WTC11 (cell line): ENCODE measurements at regions not wholly inside any gene's neighbourhood (a gene's known extent, or its start where the extent isn't known, plus 50 kb on each side); places are given as distances from the start of the nearest gene placed in this dataset.

Experiments used
- ATAC-seq: fragments of 200-7000 bp; cut with Tn5 transposase; 2 replicates; pipeline ENCODE4 v1.10.0; 2021; ENCODE audit warnings: mild to moderate bottlenecking, moderate library complexity
- CTCF ChIA-PET: fragments of 300-600 bp; sonication (Branson Sonifier 250); formaldehyde crosslinking; loops from one replicate; lab custom pipeline; 2021; ENCODE audit warnings: antibody characterized with exemption; lab: Charles Lee
- POLR2A ChIA-PET: fragments of 350-600 bp; sonication (Branson Sonifier 250); formaldehyde crosslinking; loops from one replicate; lab custom pipeline; 2021; ENCODE audit warnings: antibody characterized with exemption; lab: Charles Lee
- DNase-seq: peaks from one replicate; pipeline ENCODE4 v3.0.0; 2021; ENCODE audit warnings: low spot score
- H3K27ac Mint-ChIP-seq: 2 replicates; pipeline ENCODE4 v1.8.0; 2021; ENCODE audit warnings: mixed read lengths
- H3K27me3 Mint-ChIP-seq: 2 replicates; pipeline ENCODE4 v1.8.0; 2021; ENCODE audit warnings: low read depth, mild to moderate bottlenecking, moderate library complexity, mixed read lengths
- H3K36me3 Mint-ChIP-seq: 2 replicates; pipeline ENCODE4 v1.8.0; 2021; ENCODE audit warnings: mixed read lengths
- H3K4me1 Mint-ChIP-seq: 2 replicates; pipeline ENCODE4 v1.8.0; 2022; ENCODE audit warnings: mixed read lengths
- H3K4me3 Mint-ChIP-seq: 2 replicates; pipeline ENCODE4 v1.8.0; 2021; ENCODE audit warnings: mild to moderate bottlenecking, moderate library complexity, mixed read lengths
- H3K9me3 Mint-ChIP-seq: 2 replicates; pipeline ENCODE4 v1.8.0; 2021; ENCODE audit warnings: mixed read lengths
- AFF4 ChIP-seq: sonication (generic); formaldehyde crosslinking; IDR thresholded peaks from 2 replicates; pipeline ENCODE4 v1.8.1; 2023; ENCODE audit warnings: mild to moderate bottlenecking, missing genetic modification reagents, borderline replicate concordance
- ARID4B ChIP-seq: sonication (generic); formaldehyde crosslinking; IDR thresholded peaks from 2 replicates; pipeline ENCODE4 v1.8.0; 2023; ENCODE audit warnings: missing genetic modification reagents, mild to moderate bottlenecking, borderline replicate concordance
- CREB1 ChIP-seq: sonication (generic); formaldehyde crosslinking; IDR thresholded peaks from 2 replicates; pipeline ENCODE4 v1.8.0; 2023; ENCODE audit warnings: mild to moderate bottlenecking, missing genetic modification reagents
- FOXK1 ChIP-seq: sonication (generic); formaldehyde crosslinking; IDR thresholded peaks from 2 replicates; pipeline ENCODE4 v1.8.0; 2022; ENCODE audit warnings: mild to moderate bottlenecking, moderate library complexity, missing genetic modification reagents
- GTF2I ChIP-seq: fragments of 250-450 bp; sonication (Bioruptor Pico); conservative IDR thresholded peaks from 2 replicates; pipeline ENCODE4 v1.4.0; 2021; ENCODE audit warnings: mild to moderate bottlenecking
- MXD4 ChIP-seq: fragments of 250-450 bp; sonication (Bioruptor Pico); IDR thresholded peaks from 2 replicates; pipeline ENCODE4 v1.8.0; 2021; ENCODE audit warnings: mild to moderate bottlenecking, moderate library complexity, borderline replicate concordance
- NR1H2 ChIP-seq: sonication (generic); formaldehyde crosslinking; IDR thresholded peaks from 2 replicates; pipeline ENCODE4 v1.9.0; 2021; ENCODE audit warnings: mild to moderate bottlenecking, moderate library complexity, missing genetic modification reagents
- SOX15 ChIP-seq: fragments of 250-450 bp; sonication (Bioruptor Pico); IDR thresholded peaks from 2 replicates; pipeline ENCODE4 v1.9.0; 2021; ENCODE audit warnings: mild to moderate bottlenecking
- ZNF138 ChIP-seq: sonication (generic); formaldehyde crosslinking; conservative IDR thresholded peaks from 2 replicates; pipeline ENCODE4 v1.8.1; 2022; ENCODE audit warnings: mild to moderate bottlenecking, moderate library complexity, missing genetic modification reagents
- ZNF219 ChIP-seq: sonication (generic); formaldehyde crosslinking; IDR thresholded peaks from 2 replicates; pipeline ENCODE4 v1.8.0; 2023; ENCODE audit warnings: missing genetic modification reagents, mild to moderate bottlenecking, borderline replicate concordance
- ZNF425 ChIP-seq: fragments of 250-450 bp; sonication (Bioruptor Pico); conservative IDR thresholded peaks from 2 replicates; pipeline ENCODE4 v1.9.0; 2021; ENCODE audit warnings: mild to moderate bottlenecking
- ZNF671 ChIP-seq: fragments of 250-450 bp; sonication (Bioruptor Pico); IDR thresholded peaks from 2 replicates; pipeline ENCODE4 v1.8.0; 2021; ENCODE audit warnings: mild to moderate bottlenecking
- TF ChIP-seq, protein P1 (sequence below): sonication (generic); formaldehyde crosslinking; IDR thresholded peaks from 2 replicates; pipeline ENCODE4 v1.8.1; 2022; ENCODE audit warnings: mild to moderate bottlenecking, missing genetic modification reagents, moderate library complexity, borderline replicate concordance
- TF ChIP-seq, protein P2 (sequence below): sonication (generic); formaldehyde crosslinking; IDR thresholded peaks from 2 replicates; pipeline ENCODE4 v1.8.1; 2022; ENCODE audit warnings: missing genetic modification reagents, borderline replicate concordance
- TF ChIP-seq, protein P3 (sequence below): sonication (generic); formaldehyde crosslinking; IDR thresholded peaks from 2 replicates; pipeline ENCODE4 v1.8.1; 2023; ENCODE audit warnings: mild to moderate bottlenecking, missing genetic modification reagents
- TF ChIP-seq, protein P4 (sequence below): fragments of 250-450 bp; sonication (Bioruptor Pico); IDR thresholded peaks from 2 replicates; pipeline ENCODE4 v1.9.0; 2021; ENCODE audit warnings: mild to moderate bottlenecking
- TF ChIP-seq, protein P5 (sequence below): sonication (generic); formaldehyde crosslinking; IDR thresholded peaks from 2 replicates; pipeline ENCODE4 v1.8.0; 2022; ENCODE audit warnings: mild to moderate bottlenecking, missing genetic modification reagents
- TF ChIP-seq, protein P6 (sequence below): sonication (generic); formaldehyde crosslinking; IDR thresholded peaks from 2 replicates; pipeline ENCODE4 v1.8.0; 2022; ENCODE audit warnings: mild to moderate bottlenecking, missing genetic modification reagents

DNA sequence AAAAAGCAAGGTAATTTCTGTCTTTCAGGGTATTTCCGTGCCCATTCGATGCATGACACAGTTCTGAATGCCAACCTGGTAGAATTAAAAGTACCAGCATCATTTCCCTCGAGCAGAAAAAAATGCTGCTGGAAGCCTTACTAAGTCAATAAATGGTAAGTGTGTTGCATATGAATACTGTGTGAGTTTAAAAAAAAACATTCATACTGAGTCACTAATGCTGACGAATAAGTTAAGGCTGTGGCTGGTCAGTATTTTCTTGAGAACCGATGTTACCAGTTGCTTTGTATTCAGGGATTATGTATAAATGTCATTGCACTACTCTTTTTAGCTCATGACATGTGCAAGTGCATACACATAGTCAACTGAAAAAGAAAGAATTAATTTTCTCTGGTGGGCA is 710.2 kb downstream of the TRHDE start:
- Mint-ChIP-seq H3K4me1 (peaks cover 13% of the 10 kb centered on the region), H3K9me3 (no peaks in the 10 kb centered on the region), H3K27me3 (no peaks in the 10 kb centered on the region), H3K27ac (no peak overlapping the region), H3K4me3 (no peak overlapping the region), H3K36me3 (no peaks in the 10 kb centered on the region)
- ATAC-seq (no peak), DNase-seq (no peak)
- POLR2A ChIA-PET, result no interaction called here
- CTCF ChIA-PET, result no interaction called here
- TF ChIP-seq AFF4 (no peak), GTF2I (CRISPR knock-in tag) (no peak), NR1H2 (CRISPR knock-in tag) (no peak), MXD4 (no peak), SOX15 (CRISPR knock-in tag) (no peak), ZNF138 (no peak), ZNF671 (CRISPR knock-in tag) (no peak), CREB1 (CRISPR knock-in tag) (no peak), ZNF425 (no peak), ZNF219 (CRISPR knock-in tag) (no peak), ARID4B (CRISPR knock-in tag) (no peak), FOXK1 (CRISPR knock-in tag) (no peak)
- TF ChIP-seq, protein P1, sequence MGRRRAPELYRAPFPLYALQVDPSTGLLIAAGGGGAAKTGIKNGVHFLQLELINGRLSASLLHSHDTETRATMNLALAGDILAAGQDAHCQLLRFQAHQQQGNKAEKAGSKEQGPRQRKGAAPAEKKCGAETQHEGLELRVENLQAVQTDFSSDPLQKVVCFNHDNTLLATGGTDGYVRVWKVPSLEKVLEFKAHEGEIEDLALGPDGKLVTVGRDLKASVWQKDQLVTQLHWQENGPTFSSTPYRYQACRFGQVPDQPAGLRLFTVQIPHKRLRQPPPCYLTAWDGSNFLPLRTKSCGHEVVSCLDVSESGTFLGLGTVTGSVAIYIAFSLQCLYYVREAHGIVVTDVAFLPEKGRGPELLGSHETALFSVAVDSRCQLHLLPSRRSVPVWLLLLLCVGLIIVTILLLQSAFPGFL, result no peak
- TF ChIP-seq, protein P2, sequence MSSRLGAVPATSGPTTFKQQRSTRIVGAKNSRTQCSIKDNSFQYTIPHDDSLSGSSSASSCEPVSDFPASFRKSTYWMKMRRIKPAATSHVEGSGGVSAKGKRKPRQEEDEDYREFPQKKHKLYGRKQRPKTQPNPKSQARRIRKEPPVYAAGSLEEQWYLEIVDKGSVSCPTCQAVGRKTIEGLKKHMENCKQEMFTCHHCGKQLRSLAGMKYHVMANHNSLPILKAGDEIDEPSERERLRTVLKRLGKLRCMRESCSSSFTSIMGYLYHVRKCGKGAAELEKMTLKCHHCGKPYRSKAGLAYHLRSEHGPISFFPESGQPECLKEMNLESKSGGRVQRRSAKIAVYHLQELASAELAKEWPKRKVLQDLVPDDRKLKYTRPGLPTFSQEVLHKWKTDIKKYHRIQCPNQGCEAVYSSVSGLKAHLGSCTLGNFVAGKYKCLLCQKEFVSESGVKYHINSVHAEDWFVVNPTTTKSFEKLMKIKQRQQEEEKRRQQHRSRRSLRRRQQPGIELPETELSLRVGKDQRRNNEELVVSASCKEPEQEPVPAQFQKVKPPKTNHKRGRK, result no peak
- TF ChIP-seq, protein P3, sequence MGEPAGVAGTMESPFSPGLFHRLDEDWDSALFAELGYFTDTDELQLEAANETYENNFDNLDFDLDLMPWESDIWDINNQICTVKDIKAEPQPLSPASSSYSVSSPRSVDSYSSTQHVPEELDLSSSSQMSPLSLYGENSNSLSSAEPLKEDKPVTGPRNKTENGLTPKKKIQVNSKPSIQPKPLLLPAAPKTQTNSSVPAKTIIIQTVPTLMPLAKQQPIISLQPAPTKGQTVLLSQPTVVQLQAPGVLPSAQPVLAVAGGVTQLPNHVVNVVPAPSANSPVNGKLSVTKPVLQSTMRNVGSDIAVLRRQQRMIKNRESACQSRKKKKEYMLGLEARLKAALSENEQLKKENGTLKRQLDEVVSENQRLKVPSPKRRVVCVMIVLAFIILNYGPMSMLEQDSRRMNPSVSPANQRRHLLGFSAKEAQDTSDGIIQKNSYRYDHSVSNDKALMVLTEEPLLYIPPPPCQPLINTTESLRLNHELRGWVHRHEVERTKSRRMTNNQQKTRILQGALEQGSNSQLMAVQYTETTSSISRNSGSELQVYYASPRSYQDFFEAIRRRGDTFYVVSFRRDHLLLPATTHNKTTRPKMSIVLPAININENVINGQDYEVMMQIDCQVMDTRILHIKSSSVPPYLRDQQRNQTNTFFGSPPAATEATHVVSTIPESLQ (CRISPR knock-in tag), result no peak
- TF ChIP-seq, protein P4, sequence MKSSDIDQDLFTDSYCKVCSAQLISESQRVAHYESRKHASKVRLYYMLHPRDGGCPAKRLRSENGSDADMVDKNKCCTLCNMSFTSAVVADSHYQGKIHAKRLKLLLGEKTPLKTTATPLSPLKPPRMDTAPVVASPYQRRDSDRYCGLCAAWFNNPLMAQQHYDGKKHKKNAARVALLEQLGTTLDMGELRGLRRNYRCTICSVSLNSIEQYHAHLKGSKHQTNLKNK (CRISPR knock-in tag), result no peak
- TF ChIP-seq, protein P5, sequence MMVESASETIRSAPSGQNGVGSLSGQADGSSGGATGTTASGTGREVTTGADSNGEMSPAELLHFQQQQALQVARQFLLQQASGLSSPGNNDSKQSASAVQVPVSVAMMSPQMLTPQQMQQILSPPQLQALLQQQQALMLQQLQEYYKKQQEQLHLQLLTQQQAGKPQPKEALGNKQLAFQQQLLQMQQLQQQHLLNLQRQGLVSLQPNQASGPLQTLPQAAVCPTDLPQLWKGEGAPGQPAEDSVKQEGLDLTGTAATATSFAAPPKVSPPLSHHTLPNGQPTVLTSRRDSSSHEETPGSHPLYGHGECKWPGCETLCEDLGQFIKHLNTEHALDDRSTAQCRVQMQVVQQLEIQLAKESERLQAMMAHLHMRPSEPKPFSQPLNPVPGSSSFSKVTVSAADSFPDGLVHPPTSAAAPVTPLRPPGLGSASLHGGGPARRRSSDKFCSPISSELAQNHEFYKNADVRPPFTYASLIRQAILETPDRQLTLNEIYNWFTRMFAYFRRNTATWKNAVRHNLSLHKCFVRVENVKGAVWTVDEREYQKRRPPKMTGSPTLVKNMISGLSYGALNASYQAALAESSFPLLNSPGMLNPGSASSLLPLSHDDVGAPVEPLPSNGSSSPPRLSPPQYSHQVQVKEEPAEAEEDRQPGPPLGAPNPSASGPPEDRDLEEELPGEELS, result no peak
- TF ChIP-seq, protein P6, sequence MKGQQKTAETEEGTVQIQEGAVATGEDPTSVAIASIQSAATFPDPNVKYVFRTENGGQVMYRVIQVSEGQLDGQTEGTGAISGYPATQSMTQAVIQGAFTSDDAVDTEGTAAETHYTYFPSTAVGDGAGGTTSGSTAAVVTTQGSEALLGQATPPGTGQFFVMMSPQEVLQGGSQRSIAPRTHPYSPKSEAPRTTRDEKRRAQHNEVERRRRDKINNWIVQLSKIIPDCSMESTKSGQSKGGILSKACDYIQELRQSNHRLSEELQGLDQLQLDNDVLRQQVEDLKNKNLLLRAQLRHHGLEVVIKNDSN (CRISPR knock-in tag), result no peak
